Liver (tissue), 8 donors: ENCODE measurements at regions not wholly inside any gene's neighbourhood (a gene's known extent, or its start where the extent isn't known, plus 50 kb on each side); places are given as distances from the start of the nearest gene placed in this dataset.
"Not testable (repeated sequence)": the region's sequence is repeated elsewhere in the genome, so short reads cannot be mapped to it uniquely, and the experiment has no call there.

Experiments used
- DNase-seq: peaks from one replicate; pipeline ENCODE4 v3.0.0-alpha.2; 2017; ENCODE audit warnings: low spot score
- H3K27ac ChIP-seq, 2 donors: one replicate each; pipeline ENCODE4 v1.7.0; 2013; ENCODE audit warnings: inconsistent platforms in 2 of 2, low read length in 2 of 2, control low read depth in 1 of 2, low read depth in 1 of 2, mild to moderate bottlenecking in 1 of 2
- H3K27me3 ChIP-seq, 4 donors: one replicate each; pipeline versions ENCODE4 v1.6.1 to v1.7.0; 2013; ENCODE audit warnings: low read length in 3 of 4, inconsistent platforms in 1 of 4, mild to moderate bottlenecking in 1 of 4, moderate library complexity in 1 of 4; ENCODE audit not compliant: control insufficient read depth in 4 of 4, insufficient read depth in 4 of 4
- H3K36me3 ChIP-seq, 4 donors: one replicate each; pipeline versions ENCODE4 v1.6.1 to v1.7.0; 2013; ENCODE audit warnings: low read length in 3 of 4, mild to moderate bottlenecking in 3 of 4, low read depth in 1 of 4, moderate library complexity in 1 of 4; ENCODE audit not compliant: control insufficient read depth in 4 of 4, insufficient read depth in 3 of 4
- H3K4me1 ChIP-seq, 4 donors: one replicate each; pipeline versions ENCODE4 v1.6.1 to v1.7.0; 2013; ENCODE audit warnings: low read length in 3 of 4, mild to moderate bottlenecking in 3 of 4, moderate library complexity in 1 of 4; ENCODE audit not compliant: control insufficient read depth in 4 of 4, insufficient read depth in 4 of 4
- H3K4me3 ChIP-seq, 3 donors: one replicate each; pipeline versions ENCODE4 v1.6.1 to v1.7.0; 2013; ENCODE audit warnings: low read length in 3 of 3, control low read depth in 1 of 3, low read depth in 1 of 3, mild to moderate bottlenecking in 1 of 3
- H3K9ac ChIP-seq, 2 donors: one replicate each; pipeline ENCODE4 v1.7.0; 2013; ENCODE audit warnings: low read length in 2 of 2, mild to moderate bottlenecking in 2 of 2, moderate library complexity in 2 of 2, control low read depth in 1 of 2, low read depth in 1 of 2
- H3K9me3 ChIP-seq, 4 donors: one replicate each; pipeline versions ENCODE4 v1.6.1 to v1.7.0; 2013; ENCODE audit warnings: low read length in 3 of 4; ENCODE audit not compliant: control insufficient read depth in 4 of 4
- ATF3 ChIP-seq: IDR thresholded peaks from 2 replicates; pipeline ENCODE4 v1.6.1; 2016; ENCODE audit warnings: antibody characterized with exemption
- CTCF ChIP-seq: fragments of 150-350 bp; IDR thresholded peaks from 2 replicates; pipeline ENCODE4 v1.5.1; 2017; ENCODE audit warnings: improper control_type of control experiment, low read depth, low read length; ENCODE audit not compliant: missing input control
- EGR1 ChIP-seq, 2 donors: IDR thresholded peaks; 2 replicates each; pipeline ENCODE4 v1.6.1; 2016 to 2018; ENCODE audit warnings: antibody characterized with exemption in 2 of 2, low read depth in 2 of 2
- FOXA1 ChIP-seq: IDR thresholded peaks from 2 replicates; pipeline ENCODE4 v1.6.1; 2016; ENCODE audit warnings: antibody characterized with exemption
- FOXA2 ChIP-seq: IDR thresholded peaks from 2 replicates; pipeline ENCODE4 v1.6.1; 2016; ENCODE audit warnings: antibody characterized with exemption
- GABPA ChIP-seq, 2 donors: IDR thresholded peaks in 1 of 2; conservative IDR thresholded peaks in 1 of 2; 2 replicates each; pipeline ENCODE4 v1.6.1; 2016; ENCODE audit warnings: antibody characterized with exemption in 2 of 2, mild to moderate bottlenecking in 1 of 2, moderate library complexity in 1 of 2
- HNF4A ChIP-seq, 2 donors: conservative IDR thresholded peaks; 2 replicates each; pipeline ENCODE4 v1.6.1; 2016; ENCODE audit warnings: antibody characterized with exemption in 2 of 2, mild to moderate bottlenecking in 2 of 2
- HNF4G ChIP-seq: IDR thresholded peaks from 2 replicates; pipeline ENCODE4 v1.6.1; 2016; ENCODE audit warnings: antibody characterized with exemption
- JUND ChIP-seq, 2 donors: IDR thresholded peaks; 2 replicates each; pipeline ENCODE4 v1.6.1; 2016; ENCODE audit warnings: antibody characterized with exemption in 2 of 2
- MAX ChIP-seq: IDR thresholded peaks from 2 replicates; pipeline ENCODE4 v1.6.1; 2016; ENCODE audit warnings: antibody characterized with exemption
- RAD21 ChIP-seq, 2 donors: IDR thresholded peaks; 2 replicates each; pipeline ENCODE4 v1.6.1; 2016; ENCODE audit warnings: antibody characterized with exemption in 2 of 2, mild to moderate bottlenecking in 2 of 2
- REST ChIP-seq: IDR thresholded peaks from 2 replicates; pipeline ENCODE4 v1.6.1; 2016; ENCODE audit warnings: antibody characterized with exemption, mild to moderate bottlenecking
- SP1 ChIP-seq: IDR thresholded peaks from 2 replicates; pipeline ENCODE4 v1.6.1; 2018; ENCODE audit warnings: antibody characterized with exemption, mild to moderate bottlenecking
- TAF1 ChIP-seq: conservative IDR thresholded peaks from 2 replicates; pipeline ENCODE4 v1.6.1; 2016; ENCODE audit warnings: antibody characterized with exemption, mild to moderate bottlenecking
- ZBTB33 ChIP-seq: IDR thresholded peaks from 2 replicates; pipeline ENCODE4 v1.6.1; 2016; ENCODE audit warnings: antibody characterized with exemption
- WGBS: extraction: QIAGEN DNeasy Blood & Tissue Kit; methylation state at CpG from one replicate; pipeline ENCODE4 v1.1.7; 2013; 5-methylcytosine and 5-hydroxymethylcytosine counted together
- donor health status: healthy.
- donor health status: healthy.
- donor health status: healthy.
- donor health status: healthy.
- donor health status: healthy.

- Histone ChIP-seq H3K9ac (no peak overlapping the region), H3K27ac (no peak overlapping the region), H3K9me3 (peaks cover 5 to 15% (median 9%) of the 10 kb centered on the region in 4 donors), H3K27me3 (no peaks in the 10 kb centered on the region), H3K36me3 (no peaks in the 10 kb centered on the region), H3K4me3 (no peak overlapping the region), H3K4me1 (no peaks in the 10 kb centered on the region)
- no peak for TF ChIP-seq RAD21 (IDR thresholded peaks at IDR 0.05)
- TF ChIP-seq SP1: no peak
- TF ChIP-seq HNF4A (conservative IDR thresholded peaks at IDR 0.05): no peak
- no peak for TF ChIP-seq FOXA2
- no peak for TF ChIP-seq HNF4G
- TF ChIP-seq TAF1: no peak
- no peak for TF ChIP-seq CTCF
- TF ChIP-seq JUND (IDR thresholded peaks at IDR 0.05): no peak
- TF ChIP-seq GABPA (IDR thresholded peaks at IDR 0.05 in 1 of 2, conservative IDR thresholded peaks at IDR 0.05 in 1 of 2): no peak
- no peak for TF ChIP-seq FOXA1
- no peak for TF ChIP-seq MAX
- TF ChIP-seq EGR1 (IDR thresholded peaks at IDR 0.05; ENCODE audit: low read depth in 2 of 2): no peak
- no peak for TF ChIP-seq REST
- TF ChIP-seq ZBTB33: no peak
- no peak for TF ChIP-seq ATF3
- DNase-seq: no peak
- 89% methylated on average over 16 of the region's 16 CpGs for WGBS
Observed at GRCh38 chr19:56980906-56981305, 138.9 kb upstream of the USP29 start.

GRCh38 chr19:56981440-56981839, 138.3 kb upstream of the USP29 start:
- peaks cover 5 to 15% (median 9%) of the 10 kb centered on the region in 4 donors for H3K9me3 ChIP-seq
- H3K27me3 ChIP-seq, H3K4me1 ChIP-seq, H3K4me3 ChIP-seq, H3K36me3 ChIP-seq, DNase-seq, H3K9ac ChIP-seq, H3K27ac ChIP-seq: not testable (repeated sequence)
- 94% methylated on average over 10 of the region's 10 CpGs for WGBS
